ENCODE measurements at regions not wholly inside any gene's neighbourhood (a gene's known extent, or its start where the extent isn't known, plus 50 kb on each side); places are given as distances from the start of the nearest gene placed in this dataset.

DNA sequence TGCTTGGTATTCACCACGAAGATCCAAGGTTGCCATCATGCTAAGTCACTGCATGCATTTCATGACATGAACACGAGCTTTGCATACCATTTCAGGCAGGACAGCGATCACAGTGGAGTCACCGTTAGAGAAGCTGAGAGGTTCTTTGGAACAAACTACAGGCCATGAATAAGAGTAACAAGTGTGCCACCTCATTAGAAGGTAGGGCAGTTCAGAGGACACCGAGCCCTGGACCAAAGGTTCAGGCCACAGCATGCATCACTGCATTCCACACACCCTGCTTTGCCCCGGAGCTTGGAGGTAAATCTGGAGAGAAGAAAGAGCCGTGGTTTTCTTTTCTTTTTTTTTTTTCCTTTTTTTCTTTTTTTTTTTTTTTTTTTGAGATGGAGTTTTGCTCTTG is 66.9 kb upstream of the CDH4 start:
- DNase-seq: no peak
- Histone ChIP-seq H3K9me3 (no peaks in the 10 kb centered on the region), H3K36me3 (no peaks in the 10 kb centered on the region), H3K4me3 (no peak overlapping the region), H3K4me1 (no peaks in the 10 kb centered on the region), H3K27ac (no peak overlapping the region), H3K27me3 (peaks cover 0 to 37% (median 12%) of the 10 kb centered on the region in 7 donors)
- ATAC-seq: no peak
- TF ChIP-seq, protein P1, sequence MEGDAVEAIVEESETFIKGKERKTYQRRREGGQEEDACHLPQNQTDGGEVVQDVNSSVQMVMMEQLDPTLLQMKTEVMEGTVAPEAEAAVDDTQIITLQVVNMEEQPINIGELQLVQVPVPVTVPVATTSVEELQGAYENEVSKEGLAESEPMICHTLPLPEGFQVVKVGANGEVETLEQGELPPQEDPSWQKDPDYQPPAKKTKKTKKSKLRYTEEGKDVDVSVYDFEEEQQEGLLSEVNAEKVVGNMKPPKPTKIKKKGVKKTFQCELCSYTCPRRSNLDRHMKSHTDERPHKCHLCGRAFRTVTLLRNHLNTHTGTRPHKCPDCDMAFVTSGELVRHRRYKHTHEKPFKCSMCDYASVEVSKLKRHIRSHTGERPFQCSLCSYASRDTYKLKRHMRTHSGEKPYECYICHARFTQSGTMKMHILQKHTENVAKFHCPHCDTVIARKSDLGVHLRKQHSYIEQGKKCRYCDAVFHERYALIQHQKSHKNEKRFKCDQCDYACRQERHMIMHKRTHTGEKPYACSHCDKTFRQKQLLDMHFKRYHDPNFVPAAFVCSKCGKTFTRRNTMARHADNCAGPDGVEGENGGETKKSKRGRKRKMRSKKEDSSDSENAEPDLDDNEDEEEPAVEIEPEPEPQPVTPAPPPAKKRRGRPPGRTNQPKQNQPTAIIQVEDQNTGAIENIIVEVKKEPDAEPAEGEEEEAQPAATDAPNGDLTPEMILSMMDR (IDR thresholded peaks at IDR 0.05): no peak
- intact Hi-C loops (cut with DNase I): no loop called here
- 80 to 82% methylated on average over 7 of the region's 7 CpGs for WGBS, 2 donors

DNA sequence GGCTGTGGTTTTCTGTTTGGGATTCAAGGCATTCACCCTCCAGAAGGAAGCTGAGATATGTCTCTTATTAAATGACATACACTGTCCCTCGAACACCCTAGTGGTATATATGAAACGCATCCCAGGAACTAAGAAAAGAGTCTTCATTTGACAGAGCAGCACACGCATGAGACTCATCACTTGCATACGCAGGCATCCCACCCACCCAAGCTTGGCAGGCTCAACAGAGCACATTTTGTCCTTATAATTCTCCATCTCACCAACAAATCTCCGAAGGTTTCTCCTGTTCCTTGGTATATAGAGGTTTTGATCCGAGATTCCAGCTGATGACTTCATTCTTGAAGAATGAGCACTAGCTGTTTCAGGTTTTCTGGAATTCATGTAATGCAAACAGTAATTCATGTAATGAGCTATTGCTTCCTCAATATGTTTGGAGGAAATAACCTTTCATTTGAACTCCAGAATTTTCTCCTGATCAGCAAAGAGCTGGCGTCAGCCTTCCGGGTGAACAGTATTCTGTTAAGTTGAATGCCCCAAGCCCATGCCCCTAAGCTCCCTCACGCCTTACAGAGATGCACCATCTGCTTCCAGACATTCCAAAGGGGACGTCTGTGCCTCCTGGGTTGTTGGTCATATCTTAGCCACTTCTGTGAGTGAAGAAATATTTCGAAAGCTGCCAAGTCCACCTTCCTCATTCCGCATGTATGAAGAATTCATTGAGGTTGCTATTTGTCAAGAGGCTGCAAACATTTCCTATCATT is 66.0 kb upstream of the CDH4 start:
- TF ChIP-seq, protein P1 (IDR thresholded peaks at IDR 0.05): no peak
- H3K9me3 ChIP-seq: no peaks in the 10 kb centered on the region
- no peak overlapping the region for H3K4me3 ChIP-seq
- no peaks in the 10 kb centered on the region for H3K4me1 ChIP-seq
- 45 to 46% methylated on average over 12 of the region's 12 CpGs for WGBS, 2 donors
- no peak overlapping the region for H3K27ac ChIP-seq
- no peak for DNase-seq
- no peaks in the 10 kb centered on the region for H3K36me3 ChIP-seq
- intact Hi-C loops (cut with DNase I): no loop called here
- peaks cover 0 to 37% (median 15%) of the 10 kb centered on the region in 7 donors for H3K27me3 ChIP-seq
- ATAC-seq: no peak

DNA sequence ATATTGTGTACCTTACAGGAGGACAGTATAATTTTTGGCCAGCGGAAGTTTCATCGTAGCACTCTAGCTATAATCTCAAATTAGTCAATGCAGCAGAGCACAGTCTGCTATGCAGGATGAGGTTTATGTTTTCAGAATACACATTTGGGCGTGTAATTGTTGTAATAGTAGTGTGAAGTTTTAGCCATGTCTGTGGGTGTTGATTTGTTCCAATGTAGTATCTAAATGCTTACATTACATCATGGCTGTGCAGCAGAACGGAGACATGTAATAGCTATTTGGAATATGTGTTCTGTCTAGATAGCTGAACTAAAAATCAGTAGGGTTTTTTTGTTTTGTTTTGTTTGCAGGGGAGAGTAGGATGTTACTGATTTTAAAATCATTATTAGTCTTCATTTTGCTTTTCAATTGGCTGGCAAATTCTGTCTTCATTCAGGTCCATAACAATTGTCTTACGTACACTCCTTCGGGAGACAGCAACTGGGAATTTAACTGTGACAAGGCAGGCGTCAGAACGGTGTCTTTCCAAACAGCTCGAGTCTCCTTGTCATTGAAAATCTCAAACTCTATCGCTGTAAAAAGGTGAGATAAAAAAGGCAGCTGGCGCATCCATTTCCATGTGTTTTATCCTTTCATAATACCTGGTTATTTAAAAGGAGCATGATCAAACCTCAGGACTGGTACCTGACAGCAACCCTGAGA is 65.1 kb upstream of the CDH4 start:
- WGBS, 2 donors: 66 to 73% methylated on average over 11 of the region's 11 CpGs
- Histone ChIP-seq H3K27me3 (peaks cover 0 to 37% (median 18%) of the 10 kb centered on the region in 7 donors), H3K9me3 (no peaks in the 10 kb centered on the region), H3K27ac (no peak overlapping the region), H3K4me1 (no peaks in the 10 kb centered on the region), H3K36me3 (no peaks in the 10 kb centered on the region), H3K4me3 (no peak overlapping the region)
- TF ChIP-seq, protein P1 (IDR thresholded peaks at IDR 0.05): no peak
- DNase-seq (no peak), ATAC-seq (no peak)
- intact Hi-C loops (cut with DNase I): no loop called here

DNA sequence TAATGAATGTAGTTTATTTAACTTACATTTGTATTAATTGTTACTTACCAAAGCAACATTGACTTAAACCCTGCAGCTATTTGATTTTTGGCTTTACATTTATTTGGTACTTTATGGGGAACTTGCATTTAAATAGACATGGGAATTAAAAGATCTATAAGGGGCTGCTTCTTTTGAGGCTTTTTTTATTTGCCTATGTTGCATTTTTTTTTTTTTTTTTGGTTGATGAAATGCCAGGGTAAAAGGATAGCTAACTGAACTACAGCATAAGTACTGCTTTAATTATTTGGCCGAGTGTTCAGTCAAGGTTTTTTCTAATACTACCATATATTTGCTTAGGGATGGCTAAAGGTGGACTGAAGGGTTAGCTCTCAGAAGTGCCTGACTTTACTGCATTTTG is 62.5 kb upstream of the CDH4 start:
- Histone ChIP-seq H3K27ac (no peak overlapping the region), H3K9me3 (peaks cover 0 to 5% (median 0%) of the 10 kb centered on the region in 11 donors), H3K4me1 (no peaks in the 10 kb centered on the region), H3K36me3 (no peaks in the 10 kb centered on the region), H3K27me3 (peaks cover 0 to 47% (median 27%) of the 10 kb centered on the region in 7 donors), H3K4me3 (no peak overlapping the region)
- ATAC-seq: no peak
- TF ChIP-seq, protein P1 (IDR thresholded peaks at IDR 0.05): no peak
- intact Hi-C loops (cut with DNase I): no loop called here
- WGBS, 2 donors: 81 to 86% methylated on average over 1 of the region's 1 CpG
- DNase-seq: no peak

Data from heart right ventricle (tissue), 16 donors.